ENCODE measurements at regions not wholly inside any gene's neighbourhood (a gene's known extent, or its start where the extent isn't known, plus 50 kb on each side); places are given as distances from the start of the nearest gene placed in this dataset.

GRCh38 chr19:5214902-5215301 lies 125.7 kb downstream of the PTPRS start:
- no peak overlapping the region for H4K8ac ChIP-seq (ENCODE audit: extremely low read depth, insufficient read depth, low read length)
- no peak overlapping the region for H3K4me3 ChIP-seq (ENCODE audit: extremely low read depth in 1 of 4, insufficient read depth in 2 of 4, low read depth in 3 of 4, low read length in 4 of 4)
- 95% methylated on average over 6 of the region's 6 CpGs; no CpG with 5 or more reads in 1 of the 2 experiments for WGBS, 2 experiments (ENCODE audit: extremely low coverage in 1 of 2, insufficient coverage in 1 of 2, insufficient read length in 1 of 2, insufficient replicate concordance in 2 of 2, low coverage in 1 of 2, low lambda C conversion rate in 2 of 2, missing lambda C conversion rate in 1 of 2)
- H2BK5ac ChIP-seq (ENCODE audit: low read depth, low read length), result no peak overlapping the region
- DNase-seq (ENCODE audit: low read depth in 1 of 2, low spot score in 2 of 2) (no peak), FAIRE-seq (no peak)
- peaks cover under 1% of the 10 kb centered on the region; the same call in 1 of the 2 replicates for H3K23me2 ChIP-seq (ENCODE audit: low read depth, low read length)
- H3K18ac ChIP-seq (ENCODE audit: extremely low read depth, low read length), result no peak overlapping the region
- H3K79me1 ChIP-seq (ENCODE audit: low read depth, low read length), result no peaks in the 10 kb centered on the region
- no peak overlapping the region for H4K91ac ChIP-seq (replicated peaks; ENCODE audit: insufficient read length, low read length)
- no peak overlapping the region for H2BK12ac ChIP-seq (ENCODE audit: low read depth, low read length)
- no peak overlapping the region for H3K9ac ChIP-seq (replicated peaks in 1 of 4; ENCODE audit: extremely low read depth in 1 of 4, low read depth in 3 of 4, low read length in 3 of 4)
- H2AFZ ChIP-seq (ENCODE audit: low read length), result no peak overlapping the region
- no peaks in the 10 kb centered on the region for H3K4me1 ChIP-seq (replicated peaks in 1 of 4; ENCODE audit: control insufficient read depth in 3 of 4, insufficient read depth in 4 of 4, low read length in 3 of 4)
- no peak overlapping the region for H2BK120ac ChIP-seq (replicated peaks; ENCODE audit: low read depth, low read length)
- no peaks in the 10 kb centered on the region for H3K79me2 ChIP-seq (ENCODE audit: control insufficient read depth in 1 of 2, insufficient read depth in 2 of 2, low read length in 2 of 2)
- no peaks in the 10 kb centered on the region for H3K27me3 ChIP-seq (replicated peaks in 1 of 4; ENCODE audit: control insufficient read depth in 3 of 4, extremely low read depth in 1 of 4, insufficient read depth in 3 of 4, low read length in 3 of 4)
- no peak overlapping the region for H3K4me2 ChIP-seq (ENCODE audit: insufficient read depth in 1 of 2, low read depth in 2 of 2, low read length in 2 of 2)
- no peak overlapping the region for H3K23ac ChIP-seq (ENCODE audit: insufficient read length)
- peaks cover 0 to 4% of the 10 kb centered on the region in 2 experiments; a peak in 1 of 4 replicates for H3K9me3 ChIP-seq (ENCODE audit: insufficient read depth in 2 of 2, low read depth in 1 of 2, low read length in 1 of 2)
- H2BK20ac ChIP-seq (ENCODE audit: low read length), result no peak overlapping the region
- H2AK5ac ChIP-seq (ENCODE audit: low read depth, low read length), result no peak overlapping the region
- H2BK15ac ChIP-seq (ENCODE audit: low read length), result no peak overlapping the region
- H3K4ac ChIP-seq (replicated peaks; ENCODE audit: insufficient read length, low read depth, low read length), result no peak overlapping the region
- H3K56ac ChIP-seq (replicated peaks; ENCODE audit: insufficient read length, low read depth, low read length), result no peak overlapping the region
- no peak overlapping the region for H4K5ac ChIP-seq (ENCODE audit: insufficient read length, low read depth, low read length)
- ChIA-PET POLR2A (ENCODE audit: partially characterized antibody) (no interaction called here), CTCF (ENCODE audit: partially characterized antibody) (interaction anchor here (1.9 kb wide), 1 partner anchor 10 kb away, joined by 4 read pairs; no protein-coding TSS in a partner anchor)
- H3K36me3 ChIP-seq (ENCODE audit: control insufficient read depth in 2 of 4, insufficient read depth in 4 of 4, low read length in 3 of 4), result peaks cover 68 to 91% (median 89%) of the 10 kb centered on the region in 4 experiments
- no peak overlapping the region for H3K14ac ChIP-seq (ENCODE audit: insufficient read length)
- H4K20me1 ChIP-seq (replicated peaks in 1 of 2; ENCODE audit: control insufficient read depth in 1 of 2, insufficient read depth in 2 of 2, low read length in 2 of 2), result peaks cover 3 to 20% of the 10 kb centered on the region in 2 experiments
- no peak overlapping the region for H3K27ac ChIP-seq (ENCODE audit: low read depth, low read length)
- TF ChIP-seq YY1 (IDR thresholded peaks at IDR 0.05; ENCODE audit: low read depth, low read length) (no peak), KDM5A (IDR thresholded peaks at IDR 0.05; ENCODE audit: low read length) (no peak), TEAD4 (IDR thresholded peaks at IDR 0.05; ENCODE audit: low read depth, low read length) (no peak), EZH2 (IDR thresholded peaks at IDR 0.05; ENCODE audit: low read depth, low read length, severe bottlenecking) (no peak), GABPA (IDR thresholded peaks at IDR 0.05; ENCODE audit: borderline replicate concordance, insufficient read depth, low read length) (no peak), GTF2F1 (IDR thresholded peaks at IDR 0.05; ENCODE audit: borderline replicate concordance, low read depth, low read length) (no peak), BRCA1 (IDR thresholded peaks at IDR 0.05; ENCODE audit: low read depth, low read length) (no peak), SIN3A (conservative IDR thresholded peaks at IDR 0.05 in 1 of 2, IDR thresholded peaks at IDR 0.05 in 1 of 2; ENCODE audit: low read depth in 1 of 2, low read length in 2 of 2) (no peak), JUN (IDR thresholded peaks at IDR 0.05; ENCODE audit: low read depth, low read length) (no peak)

All from H1 (cell line).